Fibroblast of the aortic adventitia (primary cell): ENCODE measurements at regions not wholly inside any gene's neighbourhood (a gene's known extent, or its start where the extent isn't known, plus 50 kb on each side); places are given as distances from the start of the nearest gene placed in this dataset.

Experiments used
- DNase-seq: peaks from one replicate; pipeline ENCODE4 v3.0.0-alpha.2; 2010; ENCODE audit warnings: low read depth
- H3K4me3 ChIP-seq: 2 replicates; pipeline ENCODE4 v1.5.1; 2011; ENCODE audit warnings: low read depth, mild to moderate bottlenecking, control low read depth, low read length, moderate library complexity
- TF ChIP-seq, protein P1 (sequence below): IDR thresholded peaks from 2 replicates; pipeline ENCODE4 v1.5.1; 2011; ENCODE audit warnings: mild to moderate bottlenecking, low read length, control low read depth, inconsistent platforms; ENCODE audit not compliant: insufficient read depth

DNA sequence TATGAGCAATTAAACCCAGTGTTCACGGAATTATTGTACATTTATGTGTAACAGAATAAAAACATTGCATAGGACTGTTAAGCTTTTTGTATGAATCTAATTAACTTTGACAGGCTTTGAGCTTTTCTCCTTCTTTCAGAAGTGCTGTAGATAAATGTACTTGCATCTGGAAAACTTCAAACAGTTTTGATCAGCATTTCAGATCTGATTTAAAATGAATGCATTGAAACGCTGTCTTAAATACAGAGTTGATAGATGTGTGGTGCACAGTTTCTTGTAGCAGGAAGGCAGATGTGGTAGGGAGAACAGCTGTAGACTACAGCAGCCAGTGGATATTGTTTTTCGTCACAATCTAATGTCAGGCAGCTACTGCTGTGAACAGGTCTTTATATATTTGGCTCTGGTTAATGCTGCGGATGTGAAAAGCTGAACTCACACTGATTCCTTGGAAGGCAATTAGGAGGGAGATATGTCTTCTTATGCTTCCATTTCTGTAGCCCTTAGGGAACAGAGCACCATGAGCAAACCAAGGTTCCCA is 193.8 kb upstream of the GOLIM4 start:
- TF ChIP-seq, protein P1, sequence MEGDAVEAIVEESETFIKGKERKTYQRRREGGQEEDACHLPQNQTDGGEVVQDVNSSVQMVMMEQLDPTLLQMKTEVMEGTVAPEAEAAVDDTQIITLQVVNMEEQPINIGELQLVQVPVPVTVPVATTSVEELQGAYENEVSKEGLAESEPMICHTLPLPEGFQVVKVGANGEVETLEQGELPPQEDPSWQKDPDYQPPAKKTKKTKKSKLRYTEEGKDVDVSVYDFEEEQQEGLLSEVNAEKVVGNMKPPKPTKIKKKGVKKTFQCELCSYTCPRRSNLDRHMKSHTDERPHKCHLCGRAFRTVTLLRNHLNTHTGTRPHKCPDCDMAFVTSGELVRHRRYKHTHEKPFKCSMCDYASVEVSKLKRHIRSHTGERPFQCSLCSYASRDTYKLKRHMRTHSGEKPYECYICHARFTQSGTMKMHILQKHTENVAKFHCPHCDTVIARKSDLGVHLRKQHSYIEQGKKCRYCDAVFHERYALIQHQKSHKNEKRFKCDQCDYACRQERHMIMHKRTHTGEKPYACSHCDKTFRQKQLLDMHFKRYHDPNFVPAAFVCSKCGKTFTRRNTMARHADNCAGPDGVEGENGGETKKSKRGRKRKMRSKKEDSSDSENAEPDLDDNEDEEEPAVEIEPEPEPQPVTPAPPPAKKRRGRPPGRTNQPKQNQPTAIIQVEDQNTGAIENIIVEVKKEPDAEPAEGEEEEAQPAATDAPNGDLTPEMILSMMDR = no peak
- no peak for DNase-seq
- H3K4me3 ChIP-seq = no peak overlapping the region

DNA sequence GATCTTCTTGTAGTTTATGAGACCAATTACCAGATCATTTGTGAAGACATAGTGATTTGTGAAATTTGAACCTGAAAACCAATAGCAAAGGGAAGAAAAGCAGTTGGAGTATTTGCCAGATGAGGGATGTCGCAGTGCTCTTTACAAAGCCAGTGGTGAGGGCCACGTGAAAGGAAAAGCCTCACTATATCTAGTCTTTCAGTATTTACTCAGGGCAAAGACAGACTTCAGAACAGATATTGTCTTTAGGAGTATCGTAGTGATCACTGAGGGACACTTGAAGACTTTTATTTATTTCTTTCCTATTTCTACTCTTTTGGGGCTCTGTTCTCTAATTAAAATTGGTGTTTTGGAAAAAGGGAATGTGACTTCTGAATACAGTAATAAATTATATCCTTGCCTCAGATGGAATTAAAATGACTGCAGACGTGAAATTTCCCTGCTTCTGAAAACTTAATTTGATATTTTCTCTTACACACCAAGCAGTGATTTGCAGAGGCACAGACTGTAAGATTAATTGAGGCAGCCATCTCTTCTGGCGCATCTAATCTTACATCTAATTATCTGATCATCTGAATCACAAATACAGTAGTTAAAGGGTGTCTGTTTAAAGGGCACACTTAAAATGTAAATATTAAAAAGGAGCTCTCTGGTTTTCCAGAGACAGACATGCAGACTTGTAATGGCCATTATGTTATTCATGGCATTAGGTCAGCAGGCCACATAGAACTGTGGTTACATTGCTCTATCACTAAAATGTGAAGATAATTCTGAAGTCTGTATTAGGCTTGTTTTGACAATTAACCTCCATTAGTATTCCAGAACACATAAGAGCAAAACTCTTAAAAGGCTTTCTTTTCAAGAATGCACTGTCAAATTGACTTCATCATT is 193.0 kb upstream of the GOLIM4 start:
- TF ChIP-seq, protein P1 = no peak
- no peak overlapping the region for H3K4me3 ChIP-seq
- no peak for DNase-seq

DNA sequence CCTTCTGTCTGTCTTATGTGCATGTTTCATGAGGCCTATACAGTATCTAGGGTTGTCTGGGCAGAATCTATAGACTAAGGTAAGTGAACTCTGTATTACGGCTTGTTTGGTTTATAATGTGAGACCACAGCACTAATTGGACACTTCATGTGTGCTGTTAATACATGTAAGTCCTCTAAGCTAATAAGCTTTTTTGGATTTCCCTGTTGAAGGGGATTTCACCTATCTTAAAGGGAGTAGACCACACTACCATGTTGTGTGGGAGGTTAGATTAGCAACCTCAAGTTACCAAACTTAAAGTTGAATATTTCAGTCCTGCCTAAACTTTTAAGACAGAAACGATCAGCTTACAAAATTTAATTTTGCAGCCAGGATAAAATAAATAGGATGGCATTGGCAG is 189.8 kb upstream of the GOLIM4 start:
- DNase-seq = no peak
- no peak overlapping the region for H3K4me3 ChIP-seq
- TF ChIP-seq, protein P1 = no peak

DNA sequence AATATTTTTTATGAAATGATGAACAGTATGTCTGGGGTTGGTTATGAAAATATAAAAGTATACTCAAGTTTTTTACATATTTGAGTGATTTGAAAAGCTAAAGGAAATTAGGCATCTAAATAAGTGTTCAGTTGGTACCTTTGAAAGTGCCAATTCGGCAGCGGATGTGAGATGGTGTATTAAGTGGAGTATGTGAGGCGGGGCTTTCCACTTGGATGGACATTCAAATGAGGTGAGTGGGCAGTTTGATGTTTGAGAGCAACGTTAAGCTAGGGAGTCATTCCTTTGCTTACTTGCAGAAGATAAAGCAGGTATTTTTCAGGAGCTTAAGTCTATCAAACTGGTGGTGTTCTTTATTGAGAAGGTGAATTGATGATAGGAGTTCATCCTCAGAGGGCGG is 189.0 kb upstream of the GOLIM4 start:
- no peak for DNase-seq
- TF ChIP-seq, protein P1 = no peak
- H3K4me3 ChIP-seq = no peak overlapping the region

DNA sequence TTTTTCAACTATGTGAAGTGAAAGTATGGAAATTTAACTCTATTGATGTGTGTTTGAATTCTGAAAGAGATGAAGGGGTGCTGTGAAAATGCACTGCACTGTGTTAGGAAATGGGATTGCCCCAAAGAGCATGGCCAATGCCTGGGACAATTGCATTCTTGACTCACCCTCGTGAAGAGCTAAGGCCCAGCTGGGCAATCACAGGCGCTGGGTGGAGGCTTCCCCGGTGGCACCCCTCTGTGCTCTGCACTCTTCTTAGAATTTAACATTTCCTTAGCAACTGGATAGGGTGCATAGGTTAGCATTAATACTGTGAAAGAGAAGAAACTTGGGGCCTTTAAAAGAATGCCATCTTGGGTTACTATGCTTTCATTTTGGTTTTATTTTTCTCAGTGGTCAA is 179.9 kb upstream of the GOLIM4 start:
- no peak for DNase-seq
- TF ChIP-seq, protein P1 = no peak
- H3K4me3 ChIP-seq = no peak overlapping the region

DNA sequence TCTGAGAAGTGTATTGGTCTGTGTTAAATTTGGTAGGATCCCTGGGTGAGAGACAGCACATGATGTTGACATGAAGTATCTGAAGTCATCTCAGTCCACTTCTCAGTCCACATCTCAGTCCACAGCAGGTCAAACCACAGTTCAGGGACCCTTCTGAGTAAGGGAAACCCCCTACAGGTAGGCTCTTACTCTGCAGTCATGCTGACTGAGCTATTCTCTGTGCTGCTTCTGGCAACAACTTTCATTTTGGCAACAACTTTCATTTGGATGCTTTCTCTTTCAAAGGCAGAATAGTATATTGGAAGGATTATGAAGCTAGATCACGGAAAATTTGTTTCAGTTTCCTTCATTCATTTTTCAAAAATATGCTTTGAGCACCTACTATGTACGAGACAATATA is 178.2 kb upstream of the GOLIM4 start:
- no peak for DNase-seq
- TF ChIP-seq, protein P1 = no peak
- H3K4me3 ChIP-seq = no peak overlapping the region
